SH-SY5Y (cell line): ENCODE measurements at regions not wholly inside any gene's neighbourhood (a gene's known extent, or its start where the extent isn't known, plus 50 kb on each side); places are given as distances from the start of the nearest gene placed in this dataset.

ENCODE experiments used
- GATA2 ChIP-seq: IDR thresholded peaks from 2 replicates; pipeline ENCODE4 v1.6.1; 2011; ENCODE audit warnings: mild to moderate bottlenecking, low read depth, low read length
- GATA3 ChIP-seq: IDR thresholded peaks from 2 replicates; pipeline ENCODE4 v1.6.1; 2011; ENCODE audit warnings: low read depth, mild to moderate bottlenecking, low read length, moderate library complexity

- TF ChIP-seq GATA2 (no peak), GATA3 (no peak)
Measured at GRCh38 chr9:28834156-28834555, 1260.9 kb upstream of the C9orf72 start.

GRCh38 chr9:28839778-28840430 lies 1266.6 kb upstream of the C9orf72 start:
- TF ChIP-seq GATA2 = no peak
- TF ChIP-seq GATA3 = no peak

- no peak for TF ChIP-seq GATA3
- TF ChIP-seq GATA2 = no peak
Measured at GRCh38 chr9:28841775-28842174, 1268.5 kb upstream of the C9orf72 start.

GRCh38 chr9:28847331-28847730 lies 1274.0 kb upstream of the C9orf72 start:
- TF ChIP-seq GATA3 = no peak
- no peak for TF ChIP-seq GATA2

GRCh38 chr9:28848671-28849070 lies 1275.4 kb upstream of the C9orf72 start:
- no peak for TF ChIP-seq GATA3
- no peak for TF ChIP-seq GATA2

GRCh38 chr9:28853477-28853876 lies 1280.2 kb upstream of the C9orf72 start:
- TF ChIP-seq GATA2 = no peak
- TF ChIP-seq GATA3 = no peak

GRCh38 chr9:28866951-28867350 lies 1293.7 kb upstream of the C9orf72 start:
- TF ChIP-seq GATA2 = no peak
- no peak for TF ChIP-seq GATA3

- TF ChIP-seq GATA2 (no peak), GATA3 (no peak)
Measured at GRCh38 chr9:28868228-28868990, 1295.1 kb upstream of the C9orf72 start.

GRCh38 chr9:28882529-28882928 lies 1309.2 kb upstream of the C9orf72 start:
- no peak for TF ChIP-seq GATA3
- TF ChIP-seq GATA2 = no peak

GRCh38 chr9:28883234-28883633 lies 1310.0 kb upstream of the C9orf72 start:
- TF ChIP-seq GATA3 (no peak), GATA2 (no peak)

- TF ChIP-seq GATA2 (no peak), GATA3 (no peak)
Measured at GRCh38 chr9:28887188-28887884, 1314.1 kb upstream of the C9orf72 start.

- no peak for TF ChIP-seq GATA2
- TF ChIP-seq GATA3 = no peak
Measured at GRCh38 chr9:28888806-28889205, 1315.5 kb upstream of the C9orf72 start.

- no peak for TF ChIP-seq GATA2
- no peak for TF ChIP-seq GATA3
Measured at GRCh38 chr9:28892538-28892937, 1319.3 kb upstream of the C9orf72 start.

- no peak for TF ChIP-seq GATA2
- TF ChIP-seq GATA3 = no peak
Measured at GRCh38 chr9:28899267-28899666, 1326.0 kb upstream of the C9orf72 start.

GRCh38 chr9:28899926-28900325 lies 1326.6 kb upstream of the C9orf72 start:
- TF ChIP-seq GATA2 = no peak
- no peak for TF ChIP-seq GATA3

- TF ChIP-seq GATA3 = no peak
- no peak for TF ChIP-seq GATA2
Measured at GRCh38 chr9:28900406-28900805, 1327.1 kb upstream of the C9orf72 start.
